ENCODE measurements at regions not wholly inside any gene's neighbourhood (a gene's known extent, or its start where the extent isn't known, plus 50 kb on each side); places are given as distances from the start of the nearest gene placed in this dataset.
"Not testable (repeated sequence)": the region's sequence is repeated elsewhere in the genome, so short reads cannot be mapped to it uniquely, and the experiment has no call there.

DNA sequence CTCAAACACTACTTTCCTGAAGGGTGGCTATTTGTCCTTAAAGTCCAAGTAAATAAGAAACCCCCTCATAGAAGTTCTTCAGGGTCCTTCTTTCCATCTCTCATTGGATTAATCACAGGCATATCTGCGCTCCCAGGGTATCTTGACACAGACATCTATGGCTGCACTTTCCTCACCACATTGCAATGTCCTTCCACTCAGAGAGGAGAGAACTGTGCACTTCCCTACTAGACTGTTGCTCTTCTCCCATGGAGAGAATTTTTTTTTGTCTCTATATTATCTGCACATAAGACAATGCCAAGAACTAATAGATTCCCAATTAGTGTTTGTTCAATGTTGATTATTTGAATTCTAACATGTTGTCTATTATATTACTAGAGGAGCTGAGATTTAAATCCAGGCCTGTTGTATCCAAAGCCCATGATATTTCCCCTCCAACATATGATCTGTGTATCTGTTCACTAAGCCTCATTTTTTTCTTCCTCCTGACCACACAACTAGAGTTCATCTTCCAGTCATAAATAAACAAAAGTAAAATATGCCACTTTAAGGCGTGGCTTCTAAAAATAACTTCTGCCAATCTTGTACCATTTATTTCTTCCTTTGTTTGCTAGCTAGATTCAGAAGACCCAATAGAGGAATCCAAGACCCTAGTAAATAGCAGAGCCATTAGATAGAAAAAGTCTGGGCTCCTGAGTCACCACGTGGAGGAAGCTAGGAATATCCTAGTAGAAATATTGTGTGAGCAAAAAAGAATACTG lies 61.5 kb upstream of the FAM241A start:
- DNase-seq (ENCODE audit: low spot score): no peak

DNA sequence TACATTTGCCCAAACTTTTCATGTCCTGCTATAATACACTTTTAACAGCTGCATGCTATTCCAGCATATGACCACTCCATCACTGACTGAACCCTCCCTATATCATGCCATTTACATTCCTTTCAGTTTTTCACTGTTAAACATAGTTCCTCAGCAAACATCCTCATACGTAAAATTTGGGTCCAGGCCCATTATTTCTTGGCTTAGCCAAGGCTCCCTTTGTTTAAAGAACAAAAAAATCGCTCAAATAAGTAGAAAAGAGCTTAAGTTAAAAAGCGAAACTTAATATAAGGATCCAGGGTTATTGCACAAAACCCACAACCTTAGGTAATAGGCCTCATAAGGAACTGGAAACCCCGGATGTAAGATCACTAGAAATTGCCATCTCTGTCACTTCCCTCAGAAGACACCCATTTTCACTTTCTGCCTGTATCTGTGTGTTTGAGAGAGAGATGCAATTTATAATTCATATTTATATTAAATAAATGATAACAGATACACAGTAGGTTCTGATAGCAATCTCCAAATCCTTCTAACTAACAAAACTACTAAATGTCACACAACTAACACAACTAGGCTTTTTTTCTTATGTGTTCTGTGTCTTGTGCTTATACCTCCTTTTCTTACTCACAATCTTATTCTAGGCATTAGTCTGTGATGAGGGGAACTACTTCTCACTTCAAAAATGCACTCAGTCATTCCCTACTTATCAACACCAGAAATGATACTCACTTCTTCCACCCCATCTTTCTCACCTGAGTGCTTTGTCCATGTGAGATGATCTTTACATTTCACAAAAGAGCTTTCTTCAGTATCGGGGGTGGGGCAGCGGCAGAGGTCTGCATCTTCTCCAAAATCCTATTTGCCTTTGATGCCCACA lies 59.9 kb upstream of the FAM241A start:
- no peak overlapping the region for H2AFZ ChIP-seq
- peaks cover 16% of the 10 kb centered on the region for H3K4me1 ChIP-seq (ENCODE audit: insufficient read depth)
- no peaks in the 10 kb centered on the region for H3K79me2 ChIP-seq
- no peaks in the 10 kb centered on the region for H3K9me3 ChIP-seq (ENCODE audit: low read depth)
- H3K36me3 ChIP-seq (replicated peaks; ENCODE audit: insufficient read depth, low read depth): no peaks in the 10 kb centered on the region
- DNase-seq (ENCODE audit: low spot score): no peak
- H3K27me3 ChIP-seq: no peaks in the 10 kb centered on the region
- no peaks in the 10 kb centered on the region for H3K9me2 ChIP-seq (replicated peaks; ENCODE audit: insufficient read depth)
- H3K4me2 ChIP-seq: no peak overlapping the region
- no peak overlapping the region for H3K27ac ChIP-seq
- no peaks in the 10 kb centered on the region for H4K20me1 ChIP-seq (ENCODE audit: insufficient read depth, poor library complexity, severe bottlenecking)
- H3K4me3 ChIP-seq: no peak overlapping the region
- TF ChIP-seq, protein P1, sequence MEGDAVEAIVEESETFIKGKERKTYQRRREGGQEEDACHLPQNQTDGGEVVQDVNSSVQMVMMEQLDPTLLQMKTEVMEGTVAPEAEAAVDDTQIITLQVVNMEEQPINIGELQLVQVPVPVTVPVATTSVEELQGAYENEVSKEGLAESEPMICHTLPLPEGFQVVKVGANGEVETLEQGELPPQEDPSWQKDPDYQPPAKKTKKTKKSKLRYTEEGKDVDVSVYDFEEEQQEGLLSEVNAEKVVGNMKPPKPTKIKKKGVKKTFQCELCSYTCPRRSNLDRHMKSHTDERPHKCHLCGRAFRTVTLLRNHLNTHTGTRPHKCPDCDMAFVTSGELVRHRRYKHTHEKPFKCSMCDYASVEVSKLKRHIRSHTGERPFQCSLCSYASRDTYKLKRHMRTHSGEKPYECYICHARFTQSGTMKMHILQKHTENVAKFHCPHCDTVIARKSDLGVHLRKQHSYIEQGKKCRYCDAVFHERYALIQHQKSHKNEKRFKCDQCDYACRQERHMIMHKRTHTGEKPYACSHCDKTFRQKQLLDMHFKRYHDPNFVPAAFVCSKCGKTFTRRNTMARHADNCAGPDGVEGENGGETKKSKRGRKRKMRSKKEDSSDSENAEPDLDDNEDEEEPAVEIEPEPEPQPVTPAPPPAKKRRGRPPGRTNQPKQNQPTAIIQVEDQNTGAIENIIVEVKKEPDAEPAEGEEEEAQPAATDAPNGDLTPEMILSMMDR (IDR thresholded peaks at IDR 0.05; ENCODE audit: poor library complexity): no peak
- no peak for TF ChIP-seq EZH2 (IDR thresholded peaks at IDR 0.05; ENCODE audit: borderline replicate concordance)
- TF ChIP-seq EZH2phosphoT487 (IDR thresholded peaks at IDR 0.05; ENCODE audit: low read depth, severe bottlenecking, unreplicated experiment): no peak
- WGBS (ENCODE audit: low lambda C conversion rate, missing lambda C conversion rate): 93% methylated on average over 6 of the region's 6 CpGs

More for the DNA sequence above, 61.5 kb upstream of the FAM241A start:
- peak overlapping the region; percentile 27 for H3K4me2 ChIP-seq
- peak overlapping the region; percentile 85 for H3K27ac ChIP-seq
- no peaks in the 10 kb centered on the region for H3K9me3 ChIP-seq (ENCODE audit: low read depth)
- no peaks in the 10 kb centered on the region for H3K79me2 ChIP-seq
- 74% methylated on average over 3 of the region's 3 CpGs for WGBS (ENCODE audit: low lambda C conversion rate, missing lambda C conversion rate)
- H3K4me3 ChIP-seq: no peak overlapping the region
- no peak overlapping the region for H2AFZ ChIP-seq
- peaks cover 16% of the 10 kb centered on the region for H3K4me1 ChIP-seq (ENCODE audit: insufficient read depth)
- H3K36me3 ChIP-seq (replicated peaks; ENCODE audit: insufficient read depth, low read depth): no peaks in the 10 kb centered on the region
- H3K27me3 ChIP-seq: no peaks in the 10 kb centered on the region
- H3K9me2 ChIP-seq (replicated peaks; ENCODE audit: insufficient read depth): no peaks in the 10 kb centered on the region
- TF ChIP-seq EZH2 (IDR thresholded peaks at IDR 0.05; ENCODE audit: borderline replicate concordance): no peak
- no peak for TF ChIP-seq EZH2phosphoT487 (IDR thresholded peaks at IDR 0.05; ENCODE audit: low read depth, severe bottlenecking, unreplicated experiment)
- TF ChIP-seq, protein P1 (IDR thresholded peaks at IDR 0.05; ENCODE audit: poor library complexity): no peak
- no peaks in the 10 kb centered on the region for H4K20me1 ChIP-seq (ENCODE audit: insufficient read depth, poor library complexity, severe bottlenecking)

DNA sequence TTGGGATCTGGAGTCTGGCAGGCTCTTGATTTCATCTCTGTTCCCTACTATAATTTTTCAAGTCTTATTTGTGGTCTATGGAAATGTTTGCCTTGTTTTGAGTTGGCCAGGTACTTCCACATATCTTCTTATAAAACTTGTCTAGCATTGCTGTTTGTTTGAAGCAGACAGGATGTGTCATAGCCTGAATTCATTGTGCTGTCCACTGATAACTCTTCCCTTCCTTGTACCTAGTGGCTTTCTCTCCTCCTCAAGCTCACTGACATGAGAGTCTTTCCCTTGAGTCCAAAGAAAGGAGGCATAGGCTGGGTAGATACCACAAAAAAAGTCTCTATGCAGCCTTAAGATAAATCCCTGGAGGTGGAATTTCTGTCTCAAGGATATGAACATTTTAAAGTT lies 59.2 kb upstream of the FAM241A start:
- no peak overlapping the region for H3K27ac ChIP-seq
- H3K4me3 ChIP-seq: no peak overlapping the region
- no peak overlapping the region for H3K4me2 ChIP-seq
- peaks cover 16% of the 10 kb centered on the region for H3K4me1 ChIP-seq (ENCODE audit: insufficient read depth)
- no peak for DNase-seq (ENCODE audit: low spot score)
- H3K27me3 ChIP-seq: no peaks in the 10 kb centered on the region
- H3K9me3 ChIP-seq (ENCODE audit: low read depth): no peaks in the 10 kb centered on the region
- no peaks in the 10 kb centered on the region for H4K20me1 ChIP-seq (ENCODE audit: insufficient read depth, poor library complexity, severe bottlenecking)
- no peaks in the 10 kb centered on the region for H3K36me3 ChIP-seq (replicated peaks; ENCODE audit: insufficient read depth, low read depth)
- no peak overlapping the region for H2AFZ ChIP-seq
- no peak for TF ChIP-seq EZH2 (IDR thresholded peaks at IDR 0.05; ENCODE audit: borderline replicate concordance)
- no peak for TF ChIP-seq EZH2phosphoT487 (IDR thresholded peaks at IDR 0.05; ENCODE audit: low read depth, severe bottlenecking, unreplicated experiment)
- TF ChIP-seq, protein P1 (IDR thresholded peaks at IDR 0.05; ENCODE audit: poor library complexity): no peak
- no peaks in the 10 kb centered on the region for H3K9me2 ChIP-seq (replicated peaks; ENCODE audit: insufficient read depth)
- no peaks in the 10 kb centered on the region for H3K79me2 ChIP-seq

DNA sequence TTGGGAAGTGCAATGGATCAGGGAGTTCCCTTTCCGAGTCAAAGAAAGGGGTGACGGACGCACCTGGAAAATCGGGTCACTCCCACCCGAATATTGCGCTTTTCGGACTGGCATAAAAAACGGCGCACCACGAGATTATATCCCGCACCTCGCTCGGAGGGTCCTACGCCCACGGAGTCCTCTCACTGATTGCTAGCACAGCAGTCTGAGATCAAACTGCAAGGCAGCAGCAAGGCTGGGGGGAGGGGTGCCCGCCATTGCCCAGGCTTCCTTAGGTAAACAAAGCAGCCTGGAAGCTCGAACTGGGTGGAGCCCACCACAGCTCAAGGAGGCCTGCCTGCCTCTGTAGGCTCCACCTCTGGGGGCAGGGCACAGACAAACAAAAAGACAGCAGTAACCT lies 58.6 kb upstream of the FAM241A start:
- not testable (repeated sequence) for H3K27me3 ChIP-seq; H3K79me2 ChIP-seq; H3K27ac ChIP-seq; H2AFZ ChIP-seq; H3K9me2 ChIP-seq (replicated peaks; ENCODE audit: insufficient read depth); DNase-seq (ENCODE audit: low spot score); H4K20me1 ChIP-seq (ENCODE audit: insufficient read depth, poor library complexity, severe bottlenecking); H3K36me3 ChIP-seq (replicated peaks; ENCODE audit: insufficient read depth, low read depth); H3K4me3 ChIP-seq; H3K9me3 ChIP-seq (ENCODE audit: low read depth); H3K4me2 ChIP-seq
- peaks cover 16% of the 10 kb centered on the region for H3K4me1 ChIP-seq (ENCODE audit: insufficient read depth)
- 85% methylated on average over 17 of the region's 17 CpGs for WGBS (ENCODE audit: low lambda C conversion rate, missing lambda C conversion rate)

DNA sequence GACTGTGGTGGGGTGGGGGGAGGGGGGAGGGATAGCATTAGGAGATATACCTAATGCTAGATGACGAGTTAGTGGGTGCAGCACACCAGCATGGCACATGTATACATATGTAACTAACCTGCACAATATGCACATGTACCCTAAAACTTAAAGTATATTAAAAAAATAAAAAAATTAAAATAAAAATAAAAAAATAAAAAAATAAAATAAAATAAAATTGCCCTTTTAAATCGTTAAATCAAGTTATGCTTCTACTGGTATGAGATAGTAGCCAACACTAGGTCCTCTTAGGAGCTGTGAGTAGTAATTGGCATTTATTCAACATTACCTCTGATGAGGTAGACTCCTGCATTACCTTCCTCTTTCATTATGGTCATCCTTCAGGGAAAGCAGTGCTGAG lies 52.9 kb upstream of the FAM241A start:
- not testable (repeated sequence) for H2AFZ ChIP-seq; DNase-seq (ENCODE audit: low spot score); H3K9me3 ChIP-seq (ENCODE audit: low read depth); H3K4me2 ChIP-seq; H3K4me3 ChIP-seq; H4K20me1 ChIP-seq (ENCODE audit: insufficient read depth, poor library complexity, severe bottlenecking); H3K79me2 ChIP-seq; H3K4me1 ChIP-seq (ENCODE audit: insufficient read depth); H3K9me2 ChIP-seq (replicated peaks; ENCODE audit: insufficient read depth); H3K27me3 ChIP-seq; H3K36me3 ChIP-seq (replicated peaks; ENCODE audit: insufficient read depth, low read depth); H3K27ac ChIP-seq
- 89% methylated on average over 1 of the region's 2 CpGs for WGBS (ENCODE audit: low lambda C conversion rate, missing lambda C conversion rate)
